Ovary (tissue), 7 donors: ENCODE measurements at regions not wholly inside any gene's neighbourhood (a gene's known extent, or its start where the extent isn't known, plus 50 kb on each side); places are given as distances from the start of the nearest gene placed in this dataset.

Experiments
- DNase-seq, 5 donors: peaks; one replicate each; pipeline ENCODE4 v3.0.0-alpha.2; 2019 to 2020
- H3K27ac ChIP-seq, 2 donors: fragments of 200-600 bp; one replicate each; pipeline versions ENCODE4 v1.5.1 to v1.8.0; 2019 to 2022
- H3K27me3 ChIP-seq: fragments of 200-600 bp; one replicate; pipeline ENCODE4 v1.8.0; 2022
- H3K36me3 ChIP-seq: fragments of 200-600 bp; sonication (generic); one replicate; pipeline ENCODE4 v1.5.1; 2019
- H3K4me1 ChIP-seq: one replicate; pipeline ENCODE4 v1.8.1; 2013; ENCODE audit warnings: mild to moderate bottlenecking, moderate library complexity; ENCODE audit not compliant: insufficient read depth
- H3K4me3 ChIP-seq: fragments of 200-600 bp; sonication (generic); one replicate; pipeline ENCODE4 v1.5.1; 2017
- H3K9me3 ChIP-seq, 2 donors: fragments of 200-600 bp in 1 of 2; sonication (generic) in 1 of 2; one replicate each; pipeline versions ENCODE4 v1.5.1 to v1.8.1; 2013 to 2019; ENCODE audit warnings: mild to moderate bottlenecking in 1 of 2, moderate library complexity in 1 of 2
- CTCF ChIP-seq, 3 donors: fragments of 450-650 bp in 2 of 3; fragments of 200-600 bp in 1 of 3; IDR thresholded peaks; one replicate each; pipeline versions ENCODE4 v1.5.1 to v1.8.0; 2016 to 2022; ENCODE audit warnings: antibody characterized with exemption in 3 of 3, mild to moderate bottlenecking in 1 of 3
- EP300 ChIP-seq: sonication (generic); formaldehyde crosslinking; IDR thresholded peaks from one replicate; pipeline ENCODE4 v1.6.1; 2017; ENCODE audit warnings: antibody characterized with exemption
- POLR2A ChIP-seq: fragments of 450-650 bp; IDR thresholded peaks from one replicate; pipeline ENCODE4 v1.6.1; 2017; ENCODE audit warnings: antibody characterized with exemption, mild to moderate bottlenecking, moderate library complexity
- WGBS, 3 donors: extraction: QIAGEN DNeasy Blood & Tissue Kit in 1 of 3; methylation state at CpG; one replicate each; pipeline versions ENCODE4 v1.1.5 to v1.1.7; 2013 to 2017; 5-methylcytosine and 5-hydroxymethylcytosine counted together
- intact Hi-C, 4 donors: fragments of 100-400 bp; cut with DNase I; formaldehyde crosslinking; loops; one replicate each; pipeline versions ENCODE4 v1.11.0 to v1.15.1; 2022 to 2023
- donor health status: DM: no; HTN: no; CAD: no; lungs with moderate emphysema.
- donor health status: DM: no; HTN: no; CAD: no.
- donor health status: Bipolar disorder and iron deficiency.
- donor health status: DM: no; HTN: no; CAD: no.
- donor health status: DM: yes; HTN: yes; CAD: no.

DNA sequence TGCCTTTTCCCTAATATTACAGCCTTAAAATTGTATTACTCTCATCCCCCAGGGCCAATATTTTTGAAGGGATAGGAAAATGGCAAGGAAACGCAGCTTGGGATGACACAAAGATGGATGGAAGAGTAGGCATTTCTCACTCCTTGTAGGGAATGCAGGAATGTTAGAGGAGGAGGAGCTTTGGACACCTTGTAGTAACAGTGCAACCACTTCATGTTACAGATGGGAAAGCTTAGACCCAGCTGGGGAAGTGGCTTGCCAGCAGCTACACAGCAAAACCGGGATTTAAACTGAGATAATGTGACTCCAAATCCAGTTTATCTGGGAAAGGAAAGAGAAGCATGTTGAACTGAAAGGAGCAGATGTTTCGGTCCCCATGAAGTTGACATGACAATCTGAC is 473.7 kb upstream of the DAB1 start:
- Histone ChIP-seq H3K27ac (no peak overlapping the region), H3K36me3 (no peaks in the 10 kb centered on the region), H3K4me3 (no peak overlapping the region), H3K27me3 (no peaks in the 10 kb centered on the region), H3K4me1 (no peaks in the 10 kb centered on the region), H3K9me3 (no peaks in the 10 kb centered on the region)
- intact Hi-C loops: no loop called here
- DNase-seq: no peak
- 37 to 55% (median 48%) methylated on average over 3 of the region's 3 CpGs for WGBS, 3 donors
- TF ChIP-seq EP300: no peak
- no peak for TF ChIP-seq CTCF (IDR thresholded peaks at IDR 0.05)
- no peak for TF ChIP-seq POLR2A

- H3K4me3 ChIP-seq: no peak overlapping the region
- H3K9me3 ChIP-seq: no peaks in the 10 kb centered on the region
- intact Hi-C loops: no loop called here
- no peak overlapping the region for H3K27ac ChIP-seq
- WGBS, 3 donors: 56 to 63% (median 61%) methylated on average over 3 of the region's 3 CpGs
- no peak for DNase-seq
- no peaks in the 10 kb centered on the region for H3K36me3 ChIP-seq
- TF ChIP-seq POLR2A: no peak
- TF ChIP-seq CTCF (IDR thresholded peaks at IDR 0.05): no peak
- H3K27me3 ChIP-seq: no peaks in the 10 kb centered on the region
- no peaks in the 10 kb centered on the region for H3K4me1 ChIP-seq
Observed at GRCh38 chr1:57894315-57894714, 470.5 kb upstream of the DAB1 start.

DNA sequence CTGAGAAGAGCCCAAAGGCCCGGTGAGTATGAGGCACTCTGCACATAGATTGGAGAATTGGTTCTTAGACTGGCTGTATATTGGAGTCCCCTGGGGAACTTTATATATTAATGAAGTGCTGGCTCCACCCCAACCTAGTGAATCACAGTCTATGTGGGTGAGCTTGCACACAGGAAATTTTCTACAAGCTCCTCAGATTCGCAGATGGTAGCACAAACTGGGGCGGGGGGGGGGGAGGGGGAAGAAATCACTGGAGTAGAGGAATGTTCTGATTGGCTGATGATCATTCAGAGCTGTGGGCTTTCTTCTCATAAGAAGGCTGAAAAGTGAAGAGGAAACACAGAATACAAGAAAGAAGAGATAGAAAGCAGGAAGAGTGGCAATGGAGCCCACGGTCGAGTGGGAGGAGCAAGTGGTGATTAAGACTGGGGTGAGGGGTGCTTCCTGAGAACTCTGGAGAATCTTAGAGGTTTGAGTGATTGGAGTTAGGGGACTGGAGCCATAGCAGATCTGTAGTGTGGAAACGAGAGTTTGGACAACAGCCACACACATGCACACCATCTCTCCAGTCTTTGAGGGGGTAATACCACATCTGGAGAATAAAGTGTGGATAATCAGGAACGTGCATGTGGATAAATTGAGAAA is 465.9 kb upstream of the DAB1 start:
- WGBS, 3 donors: 55 to 65% (median 60%) methylated on average over 7 of the region's 7 CpGs
- H3K9me3 ChIP-seq: no peaks in the 10 kb centered on the region
- no peak for DNase-seq
- H3K4me3 ChIP-seq: no peak overlapping the region
- no peaks in the 10 kb centered on the region for H3K27me3 ChIP-seq
- no peaks in the 10 kb centered on the region for H3K4me1 ChIP-seq
- H3K36me3 ChIP-seq: no peaks in the 10 kb centered on the region
- no peak for TF ChIP-seq CTCF (IDR thresholded peaks at IDR 0.05)
- TF ChIP-seq POLR2A: no peak
- no peak for TF ChIP-seq EP300
- intact Hi-C loops: no loop called here
- H3K27ac ChIP-seq: no peak overlapping the region

GRCh38 chr1:57887964-57888491 is 464.2 kb upstream of the DAB1 start:
- DNase-seq: no peak
- Histone ChIP-seq H3K27me3 (no peaks in the 10 kb centered on the region), H3K9me3 (no peaks in the 10 kb centered on the region), H3K36me3 (no peaks in the 10 kb centered on the region), H3K27ac (no peak overlapping the region), H3K4me3 (no peak overlapping the region), H3K4me1 (no peaks in the 10 kb centered on the region)
- 64 to 67% (median 67%) methylated on average over 5 of the region's 5 CpGs for WGBS, 3 donors
- TF ChIP-seq POLR2A (no peak), EP300 (no peak)
- intact Hi-C loops: no loop called here

GRCh38 chr1:57886376-57886775 is 462.5 kb upstream of the DAB1 start:
- Histone ChIP-seq H3K36me3 (no peaks in the 10 kb centered on the region), H3K27me3 (no peaks in the 10 kb centered on the region), H3K9me3 (no peaks in the 10 kb centered on the region), H3K4me1 (no peaks in the 10 kb centered on the region), H3K27ac (no peak overlapping the region), H3K4me3 (no peak overlapping the region)
- intact Hi-C loops: no loop called here
- no peak for DNase-seq
- TF ChIP-seq POLR2A (no peak), EP300 (no peak), CTCF (IDR thresholded peaks at IDR 0.05) (no peak)
- WGBS, 3 donors: 86 to 91% (median 89%) methylated on average over 7 of the region's 7 CpGs
